A673 (cell line): ENCODE measurements at regions not wholly inside any gene's neighbourhood (a gene's known extent, or its start where the extent isn't known, plus 50 kb on each side); places are given as distances from the start of the nearest gene placed in this dataset.

Experiments
- BruUV-seq: library from RNA; stranded (reverse); fragments of 400-500 nt; replicated peaks from 2 replicates; lab custom pipeline; 2021; lab: Mats Ljungman, UMichigan
- CTCF ChIA-PET: fragments of 300-600 bp; sonication (Branson Sonifier 250); formaldehyde crosslinking; loops from one replicate; lab custom pipeline; 2022; ENCODE audit warnings: antibody characterized with exemption; lab: Charles Lee
- POLR2A ChIA-PET: fragments of 300-600 bp; sonication (Branson Sonifier 250); formaldehyde crosslinking; loops from one replicate; lab custom pipeline; 2022; ENCODE audit warnings: antibody characterized with exemption; ENCODE audit not compliant: low non-redundant PET; lab: Charles Lee
- DNase-seq: peaks from one replicate; pipeline ENCODE4 v3.0.0-alpha.2; 2015; ENCODE audit warnings: low spot score
- H3K27ac ChIP-seq: fragments of 200-600 bp; sonication (generic); 2 replicates; pipeline ENCODE4 v1.5.1; 2016; ENCODE audit warnings: mixed run types, low read depth, mild to moderate bottlenecking, mixed read lengths, antibody characterized with exemption, low read length; ENCODE audit not compliant: poor library complexity, severe bottlenecking
- H3K27me3 ChIP-seq: fragments of 200-600 bp; sonication (generic); replicated peaks from 2 replicates; pipeline ENCODE4 v1.6.1; 2017; ENCODE audit warnings: mixed run types, low read depth, mild to moderate bottlenecking, mixed read lengths, antibody characterized with exemption, low read length; ENCODE audit not compliant: insufficient read depth, poor library complexity
- H3K36me3 ChIP-seq: fragments of 200-600 bp; sonication (generic); 2 replicates; pipeline ENCODE4 v1.6.1; 2016; ENCODE audit warnings: mixed run types, mild to moderate bottlenecking, mixed read lengths, antibody characterized with exemption, low read length; ENCODE audit not compliant: insufficient read depth, poor library complexity, severe bottlenecking
- H3K4me1 ChIP-seq: fragments of 200-600 bp; sonication (generic); 2 replicates; pipeline ENCODE4 v1.6.1; 2017; ENCODE audit warnings: mixed run types, mild to moderate bottlenecking, mixed read lengths, antibody characterized with exemption, low read length; ENCODE audit not compliant: insufficient read depth, poor library complexity, severe bottlenecking
- H3K4me3 ChIP-seq: fragments of 200-600 bp; sonication (generic); 2 replicates; pipeline ENCODE4 v1.5.1; 2016; ENCODE audit warnings: low read depth, mixed run types, mild to moderate bottlenecking, mixed read lengths, low read length; ENCODE audit not compliant: poor library complexity, severe bottlenecking
- H3K9me3 ChIP-seq: fragments of 200-600 bp; sonication (generic); 2 replicates; pipeline ENCODE4 v1.6.1; 2016; ENCODE audit warnings: mixed run types, low read depth, mild to moderate bottlenecking, mixed read lengths, antibody characterized with exemption, low read length; ENCODE audit not compliant: poor library complexity, severe bottlenecking
- CTCF ChIP-seq: fragments of 300-800, 200-600 bp; sonication (generic); conservative IDR thresholded peaks from 2 replicates; pipeline ENCODE4 v1.5.1; 2017; ENCODE audit warnings: low read depth, mild to moderate bottlenecking, antibody characterized with exemption, low read length, moderate library complexity, mixed read lengths
- EZH2 ChIP-seq: fragments of 200-600 bp; sonication (generic); IDR thresholded peaks from 2 replicates; pipeline ENCODE4 v1.6.1; 2017; ENCODE audit warnings: borderline replicate concordance, low read depth, mild to moderate bottlenecking, mixed read lengths, antibody characterized with exemption, low read length; ENCODE audit not compliant: poor library complexity, severe bottlenecking
- intact Hi-C: fragments of 100-400 bp; cut with micrococcal nuclease; formaldehyde crosslinking; loops from one replicate; pipeline ENCODE4 v1.10.0; 2022; ENCODE audit not compliant: unreplicated experiment

- CTCF ChIA-PET = no interaction called here
Observed at GRCh38 chrX:6460893-6461490, 73.9 kb downstream of the VCX3A start.

GRCh38 chrX:6456196-6456595, 78.7 kb downstream of the VCX3A start:
- Histone ChIP-seq H3K4me1 (no peaks in the 10 kb centered on the region), H3K36me3 (no peaks in the 10 kb centered on the region), H3K27ac (no peak overlapping the region), H3K9me3 (no peaks in the 10 kb centered on the region), H3K4me3 (no peak overlapping the region), H3K27me3 (no peaks in the 10 kb centered on the region)
- intact Hi-C loops = no loop called here
- no peak for TF ChIP-seq EZH2
- TF ChIP-seq CTCF = no peak
- CTCF ChIA-PET = no interaction called here
- DNase-seq = no peak
- BruUV-seq = no TSS peak
- POLR2A ChIA-PET = no interaction called here

More at GRCh38 chrX:6460893-6461490, 73.9 kb downstream of the VCX3A start:
- H3K27ac ChIP-seq = no peak overlapping the region
- no peaks in the 10 kb centered on the region for H3K36me3 ChIP-seq
- no TSS peak for BruUV-seq
- H3K4me1 ChIP-seq = peaks cover 15% of the 10 kb centered on the region
- no peak for TF ChIP-seq CTCF
- TF ChIP-seq EZH2 = no peak
- H3K9me3 ChIP-seq = no peaks in the 10 kb centered on the region
- no peaks in the 10 kb centered on the region for H3K27me3 ChIP-seq
- POLR2A ChIA-PET = interaction anchor here (0.6 kb wide), 1 partner anchor 273 kb away, joined by 4 read pairs; no protein-coding TSS in a partner anchor
- DNase-seq = no peak
- H3K4me3 ChIP-seq = no peak overlapping the region
- intact Hi-C loops = no loop called here

- no TSS peak for BruUV-seq
Observed at GRCh38 chrX:6449946-6450345, 85.0 kb downstream of the VCX3A start.

More at GRCh38 chrX:6449946-6450345, 85.0 kb downstream of the VCX3A start:
- DNase-seq = no peak
- Histone ChIP-seq H3K27ac (no peak overlapping the region), H3K27me3 (no peaks in the 10 kb centered on the region), H3K36me3 (no peaks in the 10 kb centered on the region), H3K4me3 (no peak overlapping the region), H3K4me1 (no peaks in the 10 kb centered on the region), H3K9me3 (no peaks in the 10 kb centered on the region)
- ChIA-PET CTCF (no interaction called here), POLR2A (no interaction called here)
- intact Hi-C loops = no loop called here
- TF ChIP-seq CTCF (no peak), EZH2 (no peak)
